ENCODE measurements at regions not wholly inside any gene's neighbourhood (a gene's known extent, or its start where the extent isn't known, plus 50 kb on each side); places are given as distances from the start of the nearest gene placed in this dataset.

- TF ChIP-seq CHD1 (IDR thresholded peaks at IDR 0.05; ENCODE audit: low read depth, low read length): no peak
- TF ChIP-seq FOS (IDR thresholded peaks at IDR 0.05; ENCODE audit: low read depth, low read length): no peak
- TF ChIP-seq BHLHE40 (IDR thresholded peaks at IDR 0.05; ENCODE audit: low read depth, low read length): no peak
- no peak for TF ChIP-seq MXI1 (IDR thresholded peaks at IDR 0.05; ENCODE audit: borderline replicate concordance, low read depth, low read length)
- no peak for TF ChIP-seq MAFK (IDR thresholded peaks at IDR 0.05; ENCODE audit: low read depth, low read length)
- TF ChIP-seq NFE2L2 (IDR thresholded peaks at IDR 0.05; ENCODE audit: low read depth, low read length): no peak
- no peak for TF ChIP-seq RFX5 (IDR thresholded peaks at IDR 0.05; ENCODE audit: low read depth, low read length)
- no peak for TF ChIP-seq USF2 (IDR thresholded peaks at IDR 0.05; ENCODE audit: low read depth, low read length)
- TF ChIP-seq MAZ (IDR thresholded peaks at IDR 0.05; ENCODE audit: borderline replicate concordance, low read depth, low read length): no peak
- TF ChIP-seq SMC3 (IDR thresholded peaks at IDR 0.05; ENCODE audit: low read depth, low read length): no peak
- TF ChIP-seq POLR2A (IDR thresholded peaks at IDR 0.05; ENCODE audit: low read depth, low read length): no peak
- no peak for TF ChIP-seq RCOR1 (IDR thresholded peaks at IDR 0.05; ENCODE audit: insufficient replicate concordance, low read length)
- no peak for TF ChIP-seq CEBPB (IDR thresholded peaks at IDR 0.05; ENCODE audit: low read depth, low read length)
- TF ChIP-seq ELK1 (IDR thresholded peaks at IDR 0.05; ENCODE audit: borderline replicate concordance, low read depth, low read length): no peak
- no peak for TF ChIP-seq RAD21 (IDR thresholded peaks at IDR 0.05; ENCODE audit: low read length)
- TF ChIP-seq CTCF (conservative IDR thresholded peaks at IDR 0.05; ENCODE audit: low read depth, low read length): no peak
- Histone ChIP-seq H3K4me3 (ENCODE audit: insufficient read depth, low read depth, low read length) (no peak overlapping the region), H2BK15ac (ENCODE audit: low read depth, low read length) (no peak overlapping the region), H2AK9ac (replicated peaks; ENCODE audit: low read depth, low read length, poor library complexity) (no peak overlapping the region), H2AK5ac (ENCODE audit: low read depth, low read length) (no peak overlapping the region), H3K18ac (ENCODE audit: low read depth, low read length) (no peak overlapping the region), H4K5ac (ENCODE audit: low read depth, low read length) (no peak overlapping the region), H4K20me1 (ENCODE audit: insufficient read depth, low read length) (no peaks in the 10 kb centered on the region), H3K56ac (ENCODE audit: extremely low read depth, insufficient read depth, low read length) (no peak overlapping the region), H2AFZ (replicated peaks; ENCODE audit: low read length, poor library complexity) (no peak overlapping the region), H3K27ac (ENCODE audit: insufficient read depth, low read length) (no peak overlapping the region), H3K14ac (replicated peaks; ENCODE audit: low read depth, low read length) (no peak overlapping the region), H3K36me3 (ENCODE audit: control insufficient read depth, insufficient read depth, low read length) (no peaks in the 10 kb centered on the region), H3K9me3 (ENCODE audit: control insufficient read depth, insufficient read depth, low read length) (no peaks in the 10 kb centered on the region; the same call in none of the 2 replicates), H3K4me2 (ENCODE audit: low read depth, low read length) (no peak overlapping the region), H2BK20ac (ENCODE audit: low read depth, low read length) (no peak overlapping the region), H3K4ac (ENCODE audit: low read depth, low read length) (no peak overlapping the region), H3K4me1 (ENCODE audit: control insufficient read depth, insufficient read depth, low read length) (no peaks in the 10 kb centered on the region), H3K79me1 (ENCODE audit: low read depth in 1 of 2, low read length in 2 of 2) (no peaks in the 10 kb centered on the region), H2BK5ac (ENCODE audit: low read depth, low read length, poor library complexity, severe bottlenecking) (no peak overlapping the region), H4K8ac (ENCODE audit: low read depth in 2 of 2, low read length in 2 of 2) (no peak overlapping the region), H3K27me3 (ENCODE audit: control insufficient read depth, insufficient read depth, low read length) (peaks cover 10% of the 10 kb centered on the region), H4K91ac (ENCODE audit: insufficient read depth, low read depth, low read length) (no peak overlapping the region), H3K9ac (ENCODE audit: low read depth, low read length) (no peak overlapping the region), H3K9me1 (ENCODE audit: insufficient read depth, low read length) (no peaks in the 10 kb centered on the region), H3K23ac (ENCODE audit: low read depth, low read length) (no peak overlapping the region), H2BK120ac (ENCODE audit: low read depth, low read length) (no peak overlapping the region)
- WGBS, 2 experiments (ENCODE audit: extremely low coverage in 2 of 2, insufficient read length in 1 of 2): 87% methylated on average over 3 of the region's 7 CpGs; no CpG with 5 or more reads in 1 of the 2 experiments
- CTCF ChIA-PET: interaction anchor here (0.6 kb wide), 1 partner anchor 9 kb away, joined by 3 read pairs; no protein-coding TSS in a partner anchor
- dilution Hi-C loops (cut with HindIII; ENCODE audit: low sequenced_read_pairs, unreplicated experiment) (no loop called here), in situ Hi-C loops (cut with MboI; ENCODE audit: low sequenced_read_pairs) (no loop called here), intact Hi-C loops (cut with micrococcal nuclease) (no loop called here)
- ATAC-seq (ENCODE audit: low read depth) (no peak), DNase-seq (no peak)
- BruUV-seq (replicated peaks): no TSS peak
- POLR2A ChIA-PET (ENCODE audit: unreplicated experiment): no interaction called here
Measured at GRCh38 chr2:216565956-216566355, 67.3 kb upstream of the IGFBP2 start.
